ENCODE measurements at regions not wholly inside any gene's neighbourhood (a gene's known extent, or its start where the extent isn't known, plus 50 kb on each side); places are given as distances from the start of the nearest gene placed in this dataset.

DNA sequence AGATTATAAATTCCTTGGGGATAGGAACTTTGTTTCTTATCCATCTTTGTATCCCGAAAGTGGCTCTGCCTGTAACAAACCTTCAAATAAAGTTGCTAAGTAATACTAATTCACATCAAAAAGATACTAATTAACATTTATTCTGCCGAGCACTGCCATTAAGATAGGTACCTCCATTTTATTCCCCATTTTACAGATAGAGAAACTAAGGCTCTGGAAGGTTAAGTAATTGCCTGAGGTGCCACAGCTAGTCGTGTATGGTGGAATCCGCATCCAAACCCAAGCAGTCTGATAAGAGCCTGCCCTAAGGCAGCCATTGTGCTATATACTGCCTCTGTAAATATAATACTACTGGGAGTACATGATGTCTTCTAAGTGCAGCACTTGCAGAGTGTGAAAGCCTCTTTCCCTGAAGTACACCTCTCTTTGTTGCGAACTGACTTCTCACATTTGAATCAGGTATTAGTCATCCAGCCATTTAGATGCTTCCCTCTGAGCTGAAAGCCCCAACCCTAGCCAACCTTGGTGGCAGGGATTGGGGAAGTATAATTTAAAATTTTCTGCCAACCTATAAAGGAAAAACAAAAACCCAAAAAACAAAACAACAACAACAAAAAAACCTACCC, 78.5 kb upstream of the CHD2 start:
- TF ChIP-seq MXI1 (IDR thresholded peaks at IDR 0.05; ENCODE audit: borderline replicate concordance, low read depth, low read length) (no peak), RAD21 (IDR thresholded peaks at IDR 0.05; ENCODE audit: low read length) (no peak), POLR2A (IDR thresholded peaks at IDR 0.05; ENCODE audit: low read depth, low read length) (no peak), MAFK (IDR thresholded peaks at IDR 0.05; ENCODE audit: low read depth, low read length) (no peak)
- TF ChIP-seq, protein P1, sequence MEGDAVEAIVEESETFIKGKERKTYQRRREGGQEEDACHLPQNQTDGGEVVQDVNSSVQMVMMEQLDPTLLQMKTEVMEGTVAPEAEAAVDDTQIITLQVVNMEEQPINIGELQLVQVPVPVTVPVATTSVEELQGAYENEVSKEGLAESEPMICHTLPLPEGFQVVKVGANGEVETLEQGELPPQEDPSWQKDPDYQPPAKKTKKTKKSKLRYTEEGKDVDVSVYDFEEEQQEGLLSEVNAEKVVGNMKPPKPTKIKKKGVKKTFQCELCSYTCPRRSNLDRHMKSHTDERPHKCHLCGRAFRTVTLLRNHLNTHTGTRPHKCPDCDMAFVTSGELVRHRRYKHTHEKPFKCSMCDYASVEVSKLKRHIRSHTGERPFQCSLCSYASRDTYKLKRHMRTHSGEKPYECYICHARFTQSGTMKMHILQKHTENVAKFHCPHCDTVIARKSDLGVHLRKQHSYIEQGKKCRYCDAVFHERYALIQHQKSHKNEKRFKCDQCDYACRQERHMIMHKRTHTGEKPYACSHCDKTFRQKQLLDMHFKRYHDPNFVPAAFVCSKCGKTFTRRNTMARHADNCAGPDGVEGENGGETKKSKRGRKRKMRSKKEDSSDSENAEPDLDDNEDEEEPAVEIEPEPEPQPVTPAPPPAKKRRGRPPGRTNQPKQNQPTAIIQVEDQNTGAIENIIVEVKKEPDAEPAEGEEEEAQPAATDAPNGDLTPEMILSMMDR (conservative IDR thresholded peaks at IDR 0.05; ENCODE audit: low read depth, low read length) = no peak
